ENCODE measurements at regions not wholly inside any gene's neighbourhood (a gene's known extent, or its start where the extent isn't known, plus 50 kb on each side); places are given as distances from the start of the nearest gene placed in this dataset.

DNA sequence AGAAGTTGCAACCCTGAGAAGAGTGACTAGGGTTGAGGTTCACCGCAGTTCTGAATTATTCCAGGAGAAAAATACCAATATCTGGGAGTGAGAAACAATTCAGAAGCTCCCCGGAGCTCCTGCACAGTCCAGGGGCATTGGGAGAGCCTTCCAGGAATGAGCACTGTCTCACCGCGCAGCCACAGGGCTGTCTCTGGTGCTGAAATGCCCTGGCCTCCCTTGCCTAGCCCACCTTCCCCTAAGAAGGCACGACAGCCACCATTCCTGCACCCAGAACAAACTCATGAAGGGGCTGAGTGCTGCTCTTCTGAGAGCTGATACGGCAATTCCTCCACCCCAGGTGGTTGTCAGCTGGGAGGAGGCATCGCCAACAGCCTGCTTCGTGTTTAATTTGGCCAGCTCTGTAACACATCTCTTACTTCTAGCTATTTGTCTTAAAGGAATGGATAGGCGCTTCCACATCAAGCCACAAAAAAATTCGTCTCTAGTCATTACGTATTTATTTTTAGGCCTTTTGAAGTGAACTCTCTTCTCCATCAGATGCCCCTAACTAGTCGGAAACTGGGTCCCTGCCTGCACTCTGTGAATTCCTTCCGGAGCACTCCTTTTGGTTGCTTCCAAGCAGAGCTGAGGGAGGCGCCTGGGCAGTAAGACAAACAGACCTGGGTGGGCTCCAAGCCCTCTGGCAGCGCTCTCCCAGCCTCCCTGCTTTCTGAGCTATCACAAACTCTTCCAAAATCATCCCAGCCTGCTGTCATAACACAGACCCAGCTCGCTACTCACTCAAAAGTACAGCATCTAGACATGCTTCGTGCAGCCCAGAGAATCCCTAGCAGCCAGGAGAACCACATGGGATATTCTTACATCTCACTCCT, 120.5 kb upstream of the CCDC68 start:
- no peak overlapping the region for H3K27ac ChIP-seq (ENCODE audit: low read depth, low read length, severe bottlenecking)
- H3K4me3 ChIP-seq (ENCODE audit: extremely low read depth, insufficient read depth, low read length, poor library complexity, severe bottlenecking), result no peak overlapping the region
- H3K9me3 ChIP-seq (ENCODE audit: control insufficient read depth, low read length), result no peaks in the 10 kb centered on the region
- H3K4me1 ChIP-seq (ENCODE audit: control insufficient read depth, insufficient read depth, low read length, poor library complexity, severe bottlenecking), result no peaks in the 10 kb centered on the region
- no peaks in the 10 kb centered on the region for H3K36me3 ChIP-seq (ENCODE audit: control insufficient read depth, insufficient read depth, low read length)
- 84 to 91% methylated on average over 12 to 15 of the region's 17 CpGs for WGBS, 2 experiments (ENCODE audit: insufficient coverage in 2 of 2)

DNA sequence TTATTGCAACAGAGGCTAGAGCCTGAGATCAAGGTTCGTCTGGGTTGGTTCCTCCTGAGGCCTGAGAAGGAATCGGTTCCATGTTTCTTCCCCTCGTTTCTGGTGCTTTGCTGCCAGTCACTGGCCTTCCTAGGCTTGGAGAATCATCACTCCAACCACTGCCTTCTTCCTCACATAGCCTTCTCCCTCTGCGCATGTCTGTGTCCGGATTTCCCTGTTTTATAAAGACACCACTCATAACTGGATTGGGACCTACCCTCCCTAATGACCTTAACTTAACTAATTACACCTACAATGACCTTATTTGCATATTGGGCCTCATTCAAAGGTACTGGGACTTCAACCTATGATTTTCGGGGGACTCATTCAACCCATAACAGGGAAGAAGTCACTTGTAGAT, 119.8 kb upstream of the CCDC68 start:
- Histone ChIP-seq H3K4me3 (ENCODE audit: extremely low read depth, insufficient read depth, low read length, poor library complexity, severe bottlenecking) (no peak overlapping the region), H3K36me3 (ENCODE audit: control insufficient read depth, insufficient read depth, low read length) (no peaks in the 10 kb centered on the region), H3K4me1 (ENCODE audit: control insufficient read depth, insufficient read depth, low read length, poor library complexity, severe bottlenecking) (no peaks in the 10 kb centered on the region), H3K27ac (ENCODE audit: low read depth, low read length, severe bottlenecking) (no peak overlapping the region), H3K9me3 (ENCODE audit: control insufficient read depth, low read length) (no peaks in the 10 kb centered on the region)
- 90 to 97% methylated on average over 6 of the region's 6 CpGs for WGBS, 2 experiments (ENCODE audit: insufficient coverage in 2 of 2)

DNA sequence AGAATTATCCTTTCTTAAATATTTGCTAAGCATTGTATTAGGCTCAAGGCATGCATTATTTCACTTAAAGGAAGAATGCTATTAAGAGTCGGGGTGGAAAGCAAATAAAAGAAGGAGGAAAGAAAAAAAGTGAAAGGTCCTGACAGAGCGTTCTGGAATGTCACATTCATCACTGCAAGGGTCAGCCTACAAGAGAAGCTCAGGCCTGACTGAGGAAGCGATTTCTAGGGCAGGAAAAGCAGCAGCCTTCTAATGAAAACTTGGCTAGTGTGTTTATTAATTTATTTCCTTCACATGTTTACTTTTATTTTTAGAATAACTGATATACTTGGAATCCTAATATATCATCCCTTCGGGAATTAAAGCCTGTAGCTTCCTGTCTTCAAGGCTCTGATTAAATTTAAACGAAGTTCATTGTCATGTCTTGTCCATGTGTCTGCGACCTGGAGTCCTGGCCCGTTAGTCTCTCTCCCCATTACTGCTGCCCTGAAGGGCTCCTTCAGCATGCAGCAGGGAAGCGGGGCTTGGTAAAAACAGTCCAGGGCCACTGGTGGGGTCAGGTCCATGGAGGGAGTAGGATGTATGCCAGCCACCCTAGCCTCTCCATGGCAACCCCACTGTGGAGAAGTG, 119.2 kb upstream of the CCDC68 start:
- H3K27ac ChIP-seq (ENCODE audit: low read depth, low read length, severe bottlenecking), result no peak overlapping the region
- no peak overlapping the region for H3K4me3 ChIP-seq (ENCODE audit: extremely low read depth, insufficient read depth, low read length, poor library complexity, severe bottlenecking)
- H3K36me3 ChIP-seq (ENCODE audit: control insufficient read depth, insufficient read depth, low read length), result no peaks in the 10 kb centered on the region
- WGBS, 2 experiments (ENCODE audit: insufficient coverage in 2 of 2), result 72 to 78% methylated on average over 6 to 7 of the region's 8 CpGs
- no peaks in the 10 kb centered on the region for H3K9me3 ChIP-seq (ENCODE audit: control insufficient read depth, low read length)
- H3K4me1 ChIP-seq (ENCODE audit: control insufficient read depth, insufficient read depth, low read length, poor library complexity, severe bottlenecking), result no peaks in the 10 kb centered on the region

DNA sequence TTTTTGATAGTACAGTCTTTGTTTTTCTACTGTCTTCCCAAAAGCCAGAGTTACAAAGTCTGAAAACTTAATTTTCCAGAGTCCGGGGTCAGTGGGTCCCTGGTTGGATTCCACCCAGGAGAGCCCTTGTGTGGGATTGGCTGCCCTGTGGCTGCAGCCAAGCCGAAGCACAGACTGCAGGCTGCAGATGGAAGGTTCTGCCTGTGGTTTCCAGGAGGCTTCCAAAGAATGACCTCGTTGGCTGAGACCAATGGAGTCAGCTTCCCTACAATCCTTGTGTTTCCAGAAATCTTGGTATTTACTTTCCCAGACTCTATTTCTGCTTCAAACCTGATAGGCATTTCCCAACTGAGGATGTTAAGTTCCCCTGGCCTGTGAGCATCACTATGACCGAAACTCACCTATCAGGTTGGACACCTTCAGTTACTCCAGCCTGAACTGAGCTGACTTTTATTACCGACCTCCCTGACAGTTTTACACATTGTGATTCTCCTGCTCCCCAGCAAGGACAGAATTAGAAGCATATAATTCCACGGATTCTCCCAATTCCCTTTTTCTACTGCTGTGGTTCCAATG, 117.5 kb upstream of the CCDC68 start:
- 91 to 93% methylated on average over 6 of the region's 6 CpGs for WGBS, 2 experiments (ENCODE audit: insufficient coverage in 2 of 2)
- H3K4me3 ChIP-seq (ENCODE audit: extremely low read depth, insufficient read depth, low read length, poor library complexity, severe bottlenecking), result no peak overlapping the region
- H3K36me3 ChIP-seq (ENCODE audit: control insufficient read depth, insufficient read depth, low read length), result no peaks in the 10 kb centered on the region
- H3K9me3 ChIP-seq (ENCODE audit: control insufficient read depth, low read length), result no peaks in the 10 kb centered on the region
- H3K4me1 ChIP-seq (ENCODE audit: control insufficient read depth, insufficient read depth, low read length, poor library complexity, severe bottlenecking), result no peaks in the 10 kb centered on the region
- no peak overlapping the region for H3K27ac ChIP-seq (ENCODE audit: low read depth, low read length, severe bottlenecking)

DNA sequence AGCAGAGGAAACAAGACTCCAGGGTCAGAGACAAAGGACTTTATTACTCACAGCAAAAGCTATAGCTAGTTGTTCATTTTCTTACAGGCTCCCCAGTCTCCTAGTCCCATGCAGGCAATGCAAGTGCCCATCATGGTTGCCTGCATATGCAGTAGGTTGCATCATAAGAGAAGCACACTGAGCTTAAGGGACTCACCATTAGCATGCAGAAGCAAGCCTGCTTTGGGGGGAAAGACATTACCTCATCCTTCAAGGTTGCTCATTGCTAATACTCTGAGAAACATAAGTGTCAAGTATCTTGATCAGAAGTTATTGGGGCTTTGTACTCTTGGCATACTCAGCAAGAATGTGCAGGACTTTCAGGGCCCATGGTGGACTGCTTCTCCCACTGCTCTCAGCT, 114.6 kb upstream of the CCDC68 start:
- no peaks in the 10 kb centered on the region for H3K4me1 ChIP-seq (ENCODE audit: control insufficient read depth, insufficient read depth, low read length, poor library complexity, severe bottlenecking)
- no peaks in the 10 kb centered on the region for H3K36me3 ChIP-seq (ENCODE audit: control insufficient read depth, insufficient read depth, low read length)
- no peak overlapping the region for H3K4me3 ChIP-seq (ENCODE audit: extremely low read depth, insufficient read depth, low read length, poor library complexity, severe bottlenecking)
- no peaks in the 10 kb centered on the region for H3K9me3 ChIP-seq (ENCODE audit: control insufficient read depth, low read length)
- H3K27ac ChIP-seq (ENCODE audit: low read depth, low read length, severe bottlenecking), result no peak overlapping the region

DNA sequence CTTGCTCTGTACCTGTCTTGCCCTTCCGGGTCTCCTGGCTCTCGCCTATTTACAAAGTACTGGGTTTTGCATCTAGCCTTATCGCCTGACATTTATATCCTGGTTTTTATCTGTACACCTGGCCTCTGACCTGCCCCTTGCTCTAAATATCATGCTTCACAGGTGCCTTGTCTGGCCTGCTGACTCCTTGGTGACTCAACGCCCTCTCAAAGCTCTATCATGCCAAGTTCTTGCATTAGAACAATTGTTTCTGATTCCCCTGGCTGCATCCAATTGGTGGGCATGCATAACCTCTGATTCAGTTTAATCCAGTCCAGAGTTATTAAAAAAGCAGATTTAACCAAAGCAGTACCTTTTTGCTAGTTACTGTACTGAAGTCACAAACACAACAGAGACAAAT, 113.9 kb upstream of the CCDC68 start:
- WGBS, 2 experiments (ENCODE audit: insufficient coverage in 2 of 2), result 86 to 95% methylated on average over 4 of the region's 4 CpGs
- H3K36me3 ChIP-seq (ENCODE audit: control insufficient read depth, insufficient read depth, low read length), result no peaks in the 10 kb centered on the region
- no peak overlapping the region for H3K27ac ChIP-seq (ENCODE audit: low read depth, low read length, severe bottlenecking)
- no peaks in the 10 kb centered on the region for H3K9me3 ChIP-seq (ENCODE audit: control insufficient read depth, low read length)
- H3K4me1 ChIP-seq (ENCODE audit: control insufficient read depth, insufficient read depth, low read length, poor library complexity, severe bottlenecking), result no peaks in the 10 kb centered on the region
- H3K4me3 ChIP-seq (ENCODE audit: extremely low read depth, insufficient read depth, low read length, poor library complexity, severe bottlenecking), result no peak overlapping the region

DNA sequence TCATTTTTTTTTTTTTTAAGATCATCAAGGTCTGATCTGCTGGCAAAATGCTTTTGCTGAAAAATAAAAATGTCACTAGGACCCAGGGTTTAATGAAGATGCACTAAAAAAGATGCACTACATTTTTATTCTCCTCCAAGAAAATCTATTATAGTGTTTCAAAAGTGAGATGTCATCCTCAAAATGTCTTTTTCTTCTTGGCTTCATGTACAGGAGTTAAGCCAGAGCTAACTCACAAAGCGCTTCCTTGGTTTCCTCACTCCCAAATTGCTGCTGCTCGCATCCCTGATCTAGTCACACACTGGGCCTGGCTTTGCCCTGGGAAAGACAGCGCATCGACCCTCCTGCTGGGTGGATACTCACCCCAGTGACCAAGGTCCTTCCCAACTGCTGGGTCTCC, 113.4 kb upstream of the CCDC68 start:
- WGBS, 2 experiments (ENCODE audit: insufficient coverage in 2 of 2), result 83 to 97% methylated on average over 4 of the region's 4 CpGs
- H3K4me3 ChIP-seq (ENCODE audit: extremely low read depth, insufficient read depth, low read length, poor library complexity, severe bottlenecking), result no peak overlapping the region
- no peaks in the 10 kb centered on the region for H3K36me3 ChIP-seq (ENCODE audit: control insufficient read depth, insufficient read depth, low read length)

DNA sequence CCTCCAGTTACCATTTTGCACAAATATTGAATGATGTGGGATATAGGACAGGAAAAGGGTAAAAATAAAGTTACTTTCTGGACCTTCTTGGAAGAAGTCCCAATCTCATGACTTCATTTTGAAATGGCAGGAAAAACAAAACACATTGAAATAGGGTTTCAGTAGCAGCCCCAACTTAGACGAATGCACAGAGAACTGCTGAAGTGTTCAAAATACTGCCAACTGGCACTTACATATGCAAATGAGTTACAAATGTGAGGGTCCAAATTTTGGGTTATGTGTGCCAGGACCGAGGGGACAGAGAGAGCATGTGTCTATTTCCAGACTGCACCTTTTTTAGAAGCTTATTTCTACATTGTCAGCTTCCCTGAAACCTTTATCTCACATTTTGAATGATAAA, 112.9 kb upstream of the CCDC68 start:
- H3K9me3 ChIP-seq (ENCODE audit: control insufficient read depth, low read length), result no peaks in the 10 kb centered on the region
- H3K27ac ChIP-seq (ENCODE audit: low read depth, low read length, severe bottlenecking), result no peak overlapping the region
- H3K4me3 ChIP-seq (ENCODE audit: extremely low read depth, insufficient read depth, low read length, poor library complexity, severe bottlenecking), result no peak overlapping the region
- no peaks in the 10 kb centered on the region for H3K36me3 ChIP-seq (ENCODE audit: control insufficient read depth, insufficient read depth, low read length)
- WGBS, 2 experiments (ENCODE audit: insufficient coverage in 2 of 2), result 86% methylated on average over 1 of the region's 2 CpGs; no CpG with 5 or more reads in 1 of the 2 experiments
- no peaks in the 10 kb centered on the region for H3K4me1 ChIP-seq (ENCODE audit: control insufficient read depth, insufficient read depth, low read length, poor library complexity, severe bottlenecking)

More for the DNA sequence above, 113.4 kb upstream of the CCDC68 start:
- no peaks in the 10 kb centered on the region for H3K9me3 ChIP-seq (ENCODE audit: control insufficient read depth, low read length)
- no peak overlapping the region for H3K27ac ChIP-seq (ENCODE audit: low read depth, low read length, severe bottlenecking)
- H3K4me1 ChIP-seq (ENCODE audit: control insufficient read depth, insufficient read depth, low read length, poor library complexity, severe bottlenecking), result no peaks in the 10 kb centered on the region

DNA sequence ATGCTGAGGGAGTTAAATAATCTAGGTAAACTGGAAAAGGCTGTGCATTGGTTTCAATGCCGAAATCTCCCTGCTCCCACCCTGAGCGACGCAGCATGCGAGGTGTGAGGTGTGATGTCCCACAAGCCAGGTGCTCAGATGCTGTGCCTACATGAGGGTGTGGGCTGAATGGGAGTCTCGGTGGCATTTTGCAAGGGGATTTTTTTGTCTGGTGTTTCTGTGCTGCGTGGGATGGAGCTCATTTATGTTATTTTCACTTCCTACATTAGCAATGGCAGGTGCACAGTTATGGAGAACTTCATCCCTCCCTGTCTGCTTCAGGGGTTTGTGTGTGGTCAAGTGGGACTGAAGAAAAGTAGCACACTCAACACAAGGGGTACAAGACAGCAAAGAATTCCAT, 110.2 kb upstream of the CCDC68 start:
- 87% methylated on average over 4 of the region's 6 CpGs; no CpG with 5 or more reads in 1 of the 2 experiments for WGBS, 2 experiments (ENCODE audit: insufficient coverage in 2 of 2)
- no peaks in the 10 kb centered on the region for H3K4me1 ChIP-seq (ENCODE audit: control insufficient read depth, insufficient read depth, low read length, poor library complexity, severe bottlenecking)
- no peaks in the 10 kb centered on the region for H3K9me3 ChIP-seq (ENCODE audit: control insufficient read depth, low read length)
- no peak overlapping the region for H3K4me3 ChIP-seq (ENCODE audit: extremely low read depth, insufficient read depth, low read length, poor library complexity, severe bottlenecking)
- H3K36me3 ChIP-seq (ENCODE audit: control insufficient read depth, insufficient read depth, low read length), result no peaks in the 10 kb centered on the region
- no peak overlapping the region for H3K27ac ChIP-seq (ENCODE audit: low read depth, low read length, severe bottlenecking)

DNA sequence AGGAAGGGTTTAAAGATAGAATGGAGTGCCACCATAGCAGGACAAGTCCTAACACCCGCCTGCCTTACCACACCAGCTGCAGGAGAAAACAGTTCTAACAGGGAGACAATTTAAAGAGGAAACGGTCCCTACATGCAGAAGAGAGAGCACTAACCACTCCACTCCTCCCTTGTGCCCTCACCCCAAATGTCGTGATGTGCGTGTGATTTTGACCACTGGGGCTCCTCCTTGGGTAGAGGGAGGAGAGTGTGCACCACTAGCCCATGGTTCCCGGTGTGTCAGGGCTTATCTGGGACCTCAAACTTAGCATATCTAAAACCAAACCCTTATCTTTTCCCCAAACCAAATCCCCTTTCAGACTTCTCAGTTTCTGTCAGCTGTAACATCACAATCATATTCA, 105.5 kb upstream of the CCDC68 start:
- WGBS, 2 experiments (ENCODE audit: insufficient coverage in 2 of 2), result 100% methylated on average over 1 to 2 of the region's 5 CpGs
- H3K27ac ChIP-seq (ENCODE audit: low read depth, low read length, severe bottlenecking), result no peak overlapping the region
- H3K9me3 ChIP-seq (ENCODE audit: control insufficient read depth, low read length), result no peaks in the 10 kb centered on the region
- no peaks in the 10 kb centered on the region for H3K4me1 ChIP-seq (ENCODE audit: control insufficient read depth, insufficient read depth, low read length, poor library complexity, severe bottlenecking)
- no peak overlapping the region for H3K4me3 ChIP-seq (ENCODE audit: extremely low read depth, insufficient read depth, low read length, poor library complexity, severe bottlenecking)
- H3K36me3 ChIP-seq (ENCODE audit: control insufficient read depth, insufficient read depth, low read length), result no peaks in the 10 kb centered on the region

DNA sequence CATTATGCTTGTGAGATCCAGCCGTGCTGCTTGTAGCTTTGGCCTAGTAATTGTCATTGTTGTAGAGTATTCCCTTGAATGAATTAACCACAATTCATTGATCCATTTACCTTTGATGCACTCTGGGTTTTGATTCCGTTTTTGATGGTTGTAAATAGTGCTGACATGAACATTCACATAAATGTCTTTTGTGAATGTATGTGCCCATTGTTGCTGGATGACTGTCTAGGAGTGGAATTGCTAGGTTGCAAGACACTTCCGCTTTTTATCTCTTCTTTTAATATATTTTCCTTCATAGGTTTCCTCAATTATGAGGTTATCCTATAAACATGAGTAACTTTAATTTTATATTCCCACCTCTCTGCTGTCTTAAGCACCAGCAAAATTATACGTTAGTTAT, 104.8 kb upstream of the CCDC68 start:
- H3K36me3 ChIP-seq (ENCODE audit: control insufficient read depth, insufficient read depth, low read length), result no peaks in the 10 kb centered on the region
- H3K4me1 ChIP-seq (ENCODE audit: control insufficient read depth, insufficient read depth, low read length, poor library complexity, severe bottlenecking), result no peaks in the 10 kb centered on the region
- WGBS, 2 experiments (ENCODE audit: insufficient coverage in 2 of 2), result 100% methylated on average over 1 of the region's 4 CpGs
- H3K27ac ChIP-seq (ENCODE audit: low read depth, low read length, severe bottlenecking), result no peak overlapping the region
- no peak overlapping the region for H3K4me3 ChIP-seq (ENCODE audit: extremely low read depth, insufficient read depth, low read length, poor library complexity, severe bottlenecking)
- H3K9me3 ChIP-seq (ENCODE audit: control insufficient read depth, low read length), result no peaks in the 10 kb centered on the region

Measured in mesodermal cell (in vitro differentiated cells).